ENCODE measurements at regions not wholly inside any gene's neighbourhood (a gene's known extent, or its start where the extent isn't known, plus 50 kb on each side); places are given as distances from the start of the nearest gene placed in this dataset.

DNA sequence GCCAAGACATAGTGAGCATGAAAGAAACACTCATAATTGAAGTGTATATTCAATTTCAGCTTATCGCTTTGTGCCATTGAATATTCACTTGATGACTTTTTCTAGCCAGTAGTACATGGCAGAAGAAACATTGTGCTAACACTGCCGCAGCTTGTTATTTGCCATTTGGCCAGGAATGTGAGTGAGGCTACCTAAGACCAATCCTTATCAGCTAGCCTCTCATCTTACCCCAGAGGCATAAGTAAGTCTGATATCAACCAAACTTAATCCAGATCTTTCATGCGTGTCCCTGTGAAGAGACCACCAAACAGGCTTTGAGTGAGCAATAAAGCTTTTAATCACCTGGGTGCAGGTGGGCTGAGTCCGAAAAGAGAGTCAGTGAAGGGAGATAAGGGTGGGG is 586.0 kb upstream of the MBL2 start:
- TF ChIP-seq, protein P1, sequence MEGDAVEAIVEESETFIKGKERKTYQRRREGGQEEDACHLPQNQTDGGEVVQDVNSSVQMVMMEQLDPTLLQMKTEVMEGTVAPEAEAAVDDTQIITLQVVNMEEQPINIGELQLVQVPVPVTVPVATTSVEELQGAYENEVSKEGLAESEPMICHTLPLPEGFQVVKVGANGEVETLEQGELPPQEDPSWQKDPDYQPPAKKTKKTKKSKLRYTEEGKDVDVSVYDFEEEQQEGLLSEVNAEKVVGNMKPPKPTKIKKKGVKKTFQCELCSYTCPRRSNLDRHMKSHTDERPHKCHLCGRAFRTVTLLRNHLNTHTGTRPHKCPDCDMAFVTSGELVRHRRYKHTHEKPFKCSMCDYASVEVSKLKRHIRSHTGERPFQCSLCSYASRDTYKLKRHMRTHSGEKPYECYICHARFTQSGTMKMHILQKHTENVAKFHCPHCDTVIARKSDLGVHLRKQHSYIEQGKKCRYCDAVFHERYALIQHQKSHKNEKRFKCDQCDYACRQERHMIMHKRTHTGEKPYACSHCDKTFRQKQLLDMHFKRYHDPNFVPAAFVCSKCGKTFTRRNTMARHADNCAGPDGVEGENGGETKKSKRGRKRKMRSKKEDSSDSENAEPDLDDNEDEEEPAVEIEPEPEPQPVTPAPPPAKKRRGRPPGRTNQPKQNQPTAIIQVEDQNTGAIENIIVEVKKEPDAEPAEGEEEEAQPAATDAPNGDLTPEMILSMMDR (IDR thresholded peaks at IDR 0.05; ENCODE audit: poor library complexity, severe bottlenecking), result no peak
- TF ChIP-seq EZH2 (IDR thresholded peaks at IDR 0.05; ENCODE audit: borderline replicate concordance, insufficient read depth, low read length, poor library complexity, severe bottlenecking) (no peak), RAD21 (conservative IDR thresholded peaks at IDR 0.05) (no peak), EP300 (conservative IDR thresholded peaks at IDR 0.05; ENCODE audit: poor library complexity, severe bottlenecking) (no peak), TAF1 (IDR thresholded peaks at IDR 0.05; ENCODE audit: low read depth) (no peak), POLR2AphosphoS5 (IDR thresholded peaks at IDR 0.05) (no peak)
- TF ChIP-seq, protein P2, sequence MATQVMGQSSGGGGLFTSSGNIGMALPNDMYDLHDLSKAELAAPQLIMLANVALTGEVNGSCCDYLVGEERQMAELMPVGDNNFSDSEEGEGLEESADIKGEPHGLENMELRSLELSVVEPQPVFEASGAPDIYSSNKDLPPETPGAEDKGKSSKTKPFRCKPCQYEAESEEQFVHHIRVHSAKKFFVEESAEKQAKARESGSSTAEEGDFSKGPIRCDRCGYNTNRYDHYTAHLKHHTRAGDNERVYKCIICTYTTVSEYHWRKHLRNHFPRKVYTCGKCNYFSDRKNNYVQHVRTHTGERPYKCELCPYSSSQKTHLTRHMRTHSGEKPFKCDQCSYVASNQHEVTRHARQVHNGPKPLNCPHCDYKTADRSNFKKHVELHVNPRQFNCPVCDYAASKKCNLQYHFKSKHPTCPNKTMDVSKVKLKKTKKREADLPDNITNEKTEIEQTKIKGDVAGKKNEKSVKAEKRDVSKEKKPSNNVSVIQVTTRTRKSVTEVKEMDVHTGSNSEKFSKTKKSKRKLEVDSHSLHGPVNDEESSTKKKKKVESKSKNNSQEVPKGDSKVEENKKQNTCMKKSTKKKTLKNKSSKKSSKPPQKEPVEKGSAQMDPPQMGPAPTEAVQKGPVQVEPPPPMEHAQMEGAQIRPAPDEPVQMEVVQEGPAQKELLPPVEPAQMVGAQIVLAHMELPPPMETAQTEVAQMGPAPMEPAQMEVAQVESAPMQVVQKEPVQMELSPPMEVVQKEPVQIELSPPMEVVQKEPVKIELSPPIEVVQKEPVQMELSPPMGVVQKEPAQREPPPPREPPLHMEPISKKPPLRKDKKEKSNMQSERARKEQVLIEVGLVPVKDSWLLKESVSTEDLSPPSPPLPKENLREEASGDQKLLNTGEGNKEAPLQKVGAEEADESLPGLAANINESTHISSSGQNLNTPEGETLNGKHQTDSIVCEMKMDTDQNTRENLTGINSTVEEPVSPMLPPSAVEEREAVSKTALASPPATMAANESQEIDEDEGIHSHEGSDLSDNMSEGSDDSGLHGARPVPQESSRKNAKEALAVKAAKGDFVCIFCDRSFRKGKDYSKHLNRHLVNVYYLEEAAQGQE (IDR thresholded peaks at IDR 0.05; ENCODE audit: borderline replicate concordance), result no peak
